Esophagus muscularis mucosa (tissue), 4 donors: ENCODE measurements at regions not wholly inside any gene's neighbourhood (a gene's known extent, or its start where the extent isn't known, plus 50 kb on each side); places are given as distances from the start of the nearest gene placed in this dataset.

ENCODE experiments used
- DNase-seq: peaks from one replicate; pipeline ENCODE4 v3.0.0-alpha.2; 2017; ENCODE audit errors: extremely low spot score
- H3K27ac ChIP-seq, 4 donors: fragments of 200-600 bp; sonication (generic); replicated peaks in 1 of 4; 1 replicate in 3 of 4; 2 replicates in 1 of 4; pipeline ENCODE4 v1.5.1; 2016 to 2019; ENCODE audit warnings: mild to moderate bottlenecking in 1 of 4
- H3K27me3 ChIP-seq, 4 donors: fragments of 200-600 bp; sonication (generic); one replicate each; pipeline versions ENCODE4 v1.5.1 to v1.6.0; 2016 to 2019
- H3K36me3 ChIP-seq, 4 donors: fragments of 200-600 bp; sonication (generic); one replicate each; pipeline ENCODE4 v1.5.1; 2016 to 2019
- H3K4me1 ChIP-seq, 4 donors: fragments of 200-600 bp; sonication (generic); one replicate each; pipeline ENCODE4 v1.5.1; 2016 to 2019
- H3K4me3 ChIP-seq, 4 donors: fragments of 200-600 bp; sonication (generic); 1 replicate in 2 of 4; 2 replicates in 2 of 4; pipeline ENCODE4 v1.5.1; 2016 to 2019; ENCODE audit warnings: mild to moderate bottlenecking in 4 of 4, moderate library complexity in 1 of 4
- H3K9me3 ChIP-seq, 4 donors: fragments of 200-600 bp; sonication (generic); 1 replicate in 3 of 4; 2 replicates in 1 of 4; pipeline ENCODE4 v1.5.1; 2016 to 2019
- CTCF ChIP-seq, 3 experiments: fragments of 200-600 bp in 2 of 3; fragments of 450-650 bp in 1 of 3; sonication (generic) in 2 of 3; IDR thresholded peaks; one replicate each; pipeline ENCODE4 v1.5.1; 2017 to 2019; ENCODE audit warnings: antibody characterized with exemption in 3 of 3, mild to moderate bottlenecking in 2 of 3, moderate library complexity in 1 of 3
- EP300 ChIP-seq: sonication (generic); formaldehyde crosslinking; IDR thresholded peaks from one replicate; pipeline ENCODE4 v1.6.1; 2017; ENCODE audit warnings: antibody characterized with exemption
- POLR2A ChIP-seq: fragments of 450-650 bp; IDR thresholded peaks from one replicate; pipeline ENCODE4 v1.6.1; 2017; ENCODE audit warnings: antibody characterized with exemption, moderate library complexity, mild to moderate bottlenecking, low read depth
- POLR2AphosphoS5 ChIP-seq, 2 donors: sonication (generic); formaldehyde crosslinking; IDR thresholded peaks; one replicate each; pipeline ENCODE4 v1.6.1; 2017; ENCODE audit warnings: antibody characterized with exemption in 2 of 2
- WGBS: methylation state at CpG from one replicate; pipeline ENCODE4 v1.1.5; 2018; 5-methylcytosine and 5-hydroxymethylcytosine counted together
- intact Hi-C: fragments of 100-400 bp; cut with DNase I; formaldehyde crosslinking; loops from one replicate; pipeline ENCODE4 v1.15.1; 2023

- intact Hi-C loops = no loop called here
- H3K4me1 ChIP-seq = peaks cover 0 to 8% (median 2%) of the 10 kb centered on the region in 4 donors
- no peak for TF ChIP-seq POLR2AphosphoS5 (IDR thresholded peaks at IDR 0.05)
- TF ChIP-seq CTCF (IDR thresholded peaks at IDR 0.05) = no peak
- no peak for TF ChIP-seq EP300
- TF ChIP-seq POLR2A = no peak
- H3K27me3 ChIP-seq = no peaks in the 10 kb centered on the region
- H3K9me3 ChIP-seq = no peaks in the 10 kb centered on the region
- H3K27ac ChIP-seq = no peak overlapping the region
- no peak overlapping the region for H3K4me3 ChIP-seq
- H3K36me3 ChIP-seq = no peaks in the 10 kb centered on the region
- no peak for DNase-seq
- 82% methylated on average over 6 of the region's 6 CpGs for WGBS
These were observed 89.5 kb upstream of the AKIRIN2 start for GRCh38 chr6:87791485-87791884.

GRCh38 chr6:87791029-87791428 is 89.0 kb upstream of the AKIRIN2 start:
- no peak for DNase-seq
- Histone ChIP-seq H3K27me3 (no peaks in the 10 kb centered on the region), H3K4me3 (no peak overlapping the region), H3K27ac (no peak overlapping the region), H3K4me1 (peaks cover 0 to 4% (median 0%) of the 10 kb centered on the region in 4 donors), H3K36me3 (no peaks in the 10 kb centered on the region), H3K9me3 (no peaks in the 10 kb centered on the region)
- no peak for TF ChIP-seq CTCF (IDR thresholded peaks at IDR 0.05)
- TF ChIP-seq POLR2A = no peak
- no peak for TF ChIP-seq EP300
- TF ChIP-seq POLR2AphosphoS5 (IDR thresholded peaks at IDR 0.05) = no peak
- intact Hi-C loops = no loop called here

- no peaks in the 10 kb centered on the region for H3K27me3 ChIP-seq
- H3K4me3 ChIP-seq = no peak overlapping the region
- 73% methylated on average over 3 of the region's 3 CpGs for WGBS
- H3K27ac ChIP-seq = no peak overlapping the region
- intact Hi-C loops = no loop called here
- no peak for TF ChIP-seq POLR2AphosphoS5 (IDR thresholded peaks at IDR 0.05)
- no peak for TF ChIP-seq CTCF (IDR thresholded peaks at IDR 0.05)
- TF ChIP-seq EP300 = no peak
- no peak for TF ChIP-seq POLR2A
- H3K4me1 ChIP-seq = peaks cover 0 to 4% (median 0%) of the 10 kb centered on the region in 4 donors
- H3K9me3 ChIP-seq = no peaks in the 10 kb centered on the region
- no peaks in the 10 kb centered on the region for H3K36me3 ChIP-seq
- DNase-seq = no peak
These were observed 87.9 kb upstream of the AKIRIN2 start for GRCh38 chr6:87789900-87790290.

- DNase-seq = no peak
- TF ChIP-seq EP300 (no peak), CTCF (IDR thresholded peaks at IDR 0.05) (no peak)
- H3K36me3 ChIP-seq = no peaks in the 10 kb centered on the region
- no peak overlapping the region for H3K27ac ChIP-seq
- H3K4me1 ChIP-seq = peaks cover 0 to 4% (median 0%) of the 10 kb centered on the region in 4 donors
- no peaks in the 10 kb centered on the region for H3K9me3 ChIP-seq
- 47% methylated on average over 2 of the region's 2 CpGs for WGBS
- no peaks in the 10 kb centered on the region for H3K27me3 ChIP-seq
- no peak overlapping the region for H3K4me3 ChIP-seq
- intact Hi-C loops = no loop called here
These were observed 87.3 kb upstream of the AKIRIN2 start for GRCh38 chr6:87789198-87789899.

- no peak for DNase-seq
- intact Hi-C loops = no loop called here
These were observed 86.1 kb upstream of the AKIRIN2 start for GRCh38 chr6:87788141-87788540.

More at GRCh38 chr6:87788141-87788540, 86.1 kb upstream of the AKIRIN2 start:
- H3K27me3 ChIP-seq = no peaks in the 10 kb centered on the region
- H3K27ac ChIP-seq = no peak overlapping the region
- no peak for TF ChIP-seq CTCF (IDR thresholded peaks at IDR 0.05)
- no peak for TF ChIP-seq POLR2AphosphoS5 (IDR thresholded peaks at IDR 0.05)
- TF ChIP-seq POLR2A = no peak
- TF ChIP-seq EP300 = no peak
- no peaks in the 10 kb centered on the region for H3K9me3 ChIP-seq
- H3K4me3 ChIP-seq = no peak overlapping the region
- 86% methylated on average over 2 of the region's 3 CpGs for WGBS
- H3K36me3 ChIP-seq = no peaks in the 10 kb centered on the region
- peaks cover 0 to 4% (median 0%) of the 10 kb centered on the region in 4 donors for H3K4me1 ChIP-seq
